Fibroblast of lung (primary cell): ENCODE measurements at regions not wholly inside any gene's neighbourhood (a gene's known extent, or its start where the extent isn't known, plus 50 kb on each side); places are given as distances from the start of the nearest gene placed in this dataset.
"Not testable (repeated sequence)": the region's sequence is repeated elsewhere in the genome, so short reads cannot be mapped to it uniquely, and the experiment has no call there.

ENCODE experiments used
- DNase-seq, 2 donors: peaks; one replicate each; pipeline versions ENCODE4 v3.0.0 to v3.0.0-alpha.2; 2010; ENCODE audit warnings: low read depth in 2 of 2
- H2AFZ ChIP-seq: 2 replicates; pipeline ENCODE4 v1.5.1; 2012; ENCODE audit warnings: low read length, control low read depth, inconsistent platforms
- H3K27ac ChIP-seq: 2 replicates; pipeline ENCODE4 v1.5.1; 2011; ENCODE audit warnings: low read length, control low read depth; ENCODE audit not compliant: insufficient read depth
- H3K27me3 ChIP-seq: 2 replicates; pipeline ENCODE4 v1.5.1; 2011; ENCODE audit warnings: mild to moderate bottlenecking, low read length; ENCODE audit not compliant: control insufficient read depth, insufficient read depth
- H3K36me3 ChIP-seq: 2 replicates; pipeline ENCODE4 v1.5.1; 2011; ENCODE audit warnings: low read length; ENCODE audit not compliant: control insufficient read depth, insufficient read depth
- H3K4me1 ChIP-seq: 2 replicates; pipeline ENCODE4 v1.5.1; 2011; ENCODE audit warnings: low read length; ENCODE audit not compliant: control insufficient read depth, insufficient read depth; ENCODE audit errors: extremely low read depth
- H3K4me2 ChIP-seq: 2 replicates; pipeline ENCODE4 v1.5.1; 2011; ENCODE audit warnings: low read length, control low read depth; ENCODE audit not compliant: insufficient read depth; ENCODE audit errors: extremely low read depth
- H3K4me3 ChIP-seq, 4 experiments: fragments of 200-600 bp in 1 of 4; sonication (generic) in 1 of 4; replicated peaks in 1 of 4; 2 replicates each; pipeline ENCODE4 v1.5.1; 2011 to 2016; ENCODE audit warnings: low read length in 4 of 4, low read depth in 3 of 4, mild to moderate bottlenecking in 3 of 4, control low read depth in 2 of 4, inconsistent platforms in 1 of 4, mixed read lengths in 1 of 4; ENCODE audit not compliant: insufficient read depth in 1 of 4; ENCODE audit errors: control extremely low read depth in 1 of 4
- H3K79me2 ChIP-seq: 2 replicates; pipeline ENCODE4 v1.5.1; 2012; ENCODE audit warnings: mild to moderate bottlenecking, low read length, inconsistent platforms; ENCODE audit not compliant: control insufficient read depth, insufficient read depth
- H3K9ac ChIP-seq: 2 replicates; pipeline ENCODE4 v1.5.1; 2011; ENCODE audit warnings: mild to moderate bottlenecking, low read length, control low read depth; ENCODE audit not compliant: insufficient read depth
- H3K9me3 ChIP-seq: 2 replicates; pipeline ENCODE4 v1.5.1; 2012; ENCODE audit warnings: low read depth, low read length; ENCODE audit not compliant: control insufficient read depth, insufficient read depth
- H4K20me1 ChIP-seq: 2 replicates; pipeline ENCODE4 v1.5.1; 2011; ENCODE audit warnings: low read length; ENCODE audit not compliant: control insufficient read depth, insufficient read depth; ENCODE audit errors: extremely low read depth
- CTCF ChIP-seq, 2 donors: IDR thresholded peaks in 1 of 2; conservative IDR thresholded peaks in 1 of 2; 1 replicate in 1 of 2; 2 replicates in 1 of 2; pipeline ENCODE4 v1.5.1; 2011 to 2012; ENCODE audit warnings: low read length in 2 of 2, control low read depth in 1 of 2, inconsistent platforms in 1 of 2, low read depth in 1 of 2, mild to moderate bottlenecking in 1 of 2
- EZH2 ChIP-seq: IDR thresholded peaks from 2 replicates; pipeline ENCODE4 v1.5.1; 2012; ENCODE audit warnings: low read length, control low read depth, mild to moderate bottlenecking; ENCODE audit errors: missing control alignments

- no peak for DNase-seq
- Histone ChIP-seq H3K27ac (no peak overlapping the region), H3K9ac (no peak overlapping the region), H3K36me3 (no peaks in the 10 kb centered on the region), H4K20me1 (no peaks in the 10 kb centered on the region), H3K4me1 (no peaks in the 10 kb centered on the region), H2AFZ (no peak overlapping the region), H3K4me2 (no peak overlapping the region), H3K79me2 (no peaks in the 10 kb centered on the region), H3K27me3 (no peaks in the 10 kb centered on the region), H3K4me3 (no peak overlapping the region), H3K9me3 (no peaks in the 10 kb centered on the region)
- no peak for TF ChIP-seq CTCF (conservative IDR thresholded peaks at IDR 0.05 in 1 of 2, IDR thresholded peaks at IDR 0.05 in 1 of 2; ENCODE audit: low read depth in 1 of 2, low read length in 2 of 2)
- no peak for TF ChIP-seq EZH2
Measured at GRCh38 chr9:30628915-30629567, 1755.4 kb upstream of the ACO1 start.

- Histone ChIP-seq H3K4me3 (no peak overlapping the region), H3K36me3 (no peaks in the 10 kb centered on the region), H3K79me2 (no peaks in the 10 kb centered on the region), H3K9ac (no peak overlapping the region), H3K9me3 (no peaks in the 10 kb centered on the region), H3K4me1 (no peaks in the 10 kb centered on the region), H4K20me1 (no peaks in the 10 kb centered on the region), H3K27ac (no peak overlapping the region), H2AFZ (no peak overlapping the region), H3K27me3 (no peaks in the 10 kb centered on the region), H3K4me2 (no peak overlapping the region)
- no peak for DNase-seq
- TF ChIP-seq EZH2: no peak
- no peak for TF ChIP-seq CTCF (conservative IDR thresholded peaks at IDR 0.05 in 1 of 2, IDR thresholded peaks at IDR 0.05 in 1 of 2; ENCODE audit: low read depth in 1 of 2, low read length in 2 of 2)
Measured at GRCh38 chr9:30630459-30630858, 1754.0 kb upstream of the ACO1 start.

GRCh38 chr9:30646639-30647038 lies 1737.8 kb upstream of the ACO1 start:
- DNase-seq, H3K27ac ChIP-seq, H3K79me2 ChIP-seq, H3K27me3 ChIP-seq, H3K9ac ChIP-seq, H3K4me1 ChIP-seq, H4K20me1 ChIP-seq, H3K36me3 ChIP-seq, H3K9me3 ChIP-seq, H2AFZ ChIP-seq, H3K4me3 ChIP-seq, H3K4me2 ChIP-seq: not testable (repeated sequence)
